HG03139 (cell line): ENCODE measurements at regions not wholly inside any gene's neighbourhood (a gene's known extent, or its start where the extent isn't known, plus 50 kb on each side); places are given as distances from the start of the nearest gene placed in this dataset.

Source experiments
- ATAC-seq: cut with Tn5 transposase; IDR thresholded peaks from one replicate; pipeline ENCODE4 v1.9.1; 2021; ENCODE audit not compliant: unreplicated experiment

DNA sequence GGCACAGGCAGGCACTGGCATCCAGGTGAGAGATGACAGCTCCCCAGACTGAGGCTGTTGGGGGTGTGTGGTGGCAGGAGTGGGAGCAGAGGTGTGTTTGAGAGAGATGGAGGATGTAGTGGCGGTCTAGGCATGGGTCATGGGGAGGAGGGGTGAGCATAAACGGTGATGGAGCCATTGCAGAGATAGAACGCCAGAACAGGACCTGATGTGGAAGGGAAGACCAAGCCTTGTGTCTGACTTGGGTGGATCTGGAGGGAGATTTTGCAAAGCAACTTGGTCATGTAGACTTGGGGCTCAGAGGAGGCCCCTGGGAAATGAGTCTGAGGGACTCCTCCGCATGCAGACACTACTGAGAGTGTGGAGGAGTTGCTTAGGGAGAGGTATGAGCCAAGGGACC, 50.0 kb upstream of the CLDN5 start:
- ATAC-seq = no peak

- ATAC-seq = no peak
These were observed 52.5 kb upstream of the CLDN5 start for GRCh38 chr22:19576460-19577421.

DNA sequence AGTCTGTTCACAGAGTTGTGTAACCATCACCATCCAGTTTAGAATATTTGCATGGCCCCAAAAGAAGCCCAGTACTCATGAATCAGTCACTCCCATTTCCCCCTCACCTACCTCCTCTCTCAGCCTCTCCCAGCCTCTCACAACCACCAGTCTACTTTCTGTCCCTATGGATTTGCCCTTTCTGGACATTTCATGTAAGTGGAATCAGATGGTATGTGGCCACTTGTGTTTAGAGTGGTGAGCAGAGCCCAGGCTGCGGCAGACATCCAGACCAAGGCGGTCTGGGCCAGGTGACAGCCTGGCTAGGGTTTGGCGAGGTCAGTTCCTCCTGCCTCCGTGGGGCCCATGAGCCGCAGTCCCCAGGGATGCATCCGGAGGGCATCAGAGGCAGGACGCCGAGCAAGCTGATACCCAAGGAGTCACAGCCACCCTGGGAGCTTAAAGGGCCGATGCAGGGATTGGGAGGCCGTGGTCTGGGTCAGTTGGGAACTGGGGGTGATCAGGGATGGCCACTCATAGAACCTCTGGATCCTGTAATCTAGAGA, 53.3 kb upstream of the CLDN5 start:
- ATAC-seq = no peak

DNA sequence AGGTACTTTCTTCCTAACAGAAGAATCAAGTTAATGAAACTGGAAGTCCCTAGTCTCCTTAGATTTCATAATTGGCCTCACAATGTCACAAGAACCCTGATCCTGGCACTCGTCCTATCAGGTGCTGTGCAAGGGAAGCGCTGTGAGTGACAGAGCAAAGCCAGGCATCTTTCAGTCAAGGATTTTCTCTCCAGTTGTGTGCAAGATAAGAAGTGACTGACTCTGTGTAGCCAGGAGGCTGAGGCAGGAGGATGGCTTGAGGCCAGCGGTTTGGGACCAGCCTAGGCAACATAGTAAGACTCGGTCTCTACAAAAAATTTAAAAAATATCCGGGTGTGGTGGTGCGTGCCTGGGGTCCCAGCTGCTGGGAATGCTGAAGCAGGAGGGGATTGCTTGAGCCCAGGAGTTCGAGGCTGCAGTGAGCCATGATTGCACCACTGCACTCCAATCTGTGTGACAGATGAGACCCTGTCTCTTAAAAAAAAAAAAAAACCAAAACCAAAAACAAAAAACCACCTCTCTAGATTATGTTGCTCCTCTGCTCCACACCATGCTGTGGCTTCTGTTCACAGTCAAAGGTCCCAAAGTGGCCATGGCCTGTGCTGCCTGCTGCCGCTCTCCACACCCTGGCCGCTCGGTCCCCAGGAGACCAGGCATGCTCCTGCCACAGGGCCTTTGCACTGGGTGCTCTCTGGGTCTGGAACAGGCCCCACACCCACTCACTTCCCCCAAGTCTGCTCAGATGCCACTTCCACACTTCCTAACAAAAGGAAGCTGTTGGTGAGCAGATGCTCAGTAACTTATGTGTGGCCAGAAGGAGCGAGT, 54.2 kb upstream of the CLDN5 start:
- ATAC-seq = no peak

DNA sequence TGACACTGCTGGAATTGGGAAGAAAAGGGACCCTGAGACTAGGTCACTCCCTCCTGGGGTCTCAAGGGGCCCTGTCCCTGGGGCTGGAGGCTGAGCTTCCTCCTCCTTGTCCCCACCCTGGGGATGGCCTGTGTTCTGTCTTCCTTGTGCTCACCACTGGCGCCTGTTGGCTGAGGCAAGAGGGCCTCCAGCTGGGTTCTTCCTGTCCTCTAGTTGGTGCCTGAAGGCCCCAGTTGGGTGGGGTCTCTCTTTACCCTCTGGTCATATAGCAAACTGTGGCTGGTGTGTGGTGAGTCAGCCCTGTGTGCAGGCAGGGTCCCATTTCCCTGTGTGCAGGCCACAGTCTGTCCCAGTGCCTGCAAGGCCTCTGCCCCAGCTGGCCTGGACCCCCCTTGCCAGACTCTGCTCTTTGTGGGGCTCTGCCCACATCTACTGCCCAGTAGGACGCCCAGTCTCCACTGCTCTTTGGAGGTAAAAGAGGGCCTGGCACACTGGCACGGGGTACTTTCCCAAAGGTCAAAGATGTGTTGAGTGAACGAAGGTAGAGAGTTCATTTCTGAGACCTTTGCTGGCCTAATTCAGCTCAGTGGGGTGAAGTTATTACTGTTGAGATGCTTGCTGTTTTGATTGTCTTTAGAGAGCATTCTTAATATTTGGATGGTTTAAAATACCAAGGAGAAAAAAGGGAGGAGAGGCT, 55.1 kb upstream of the CLDN5 start:
- no peak for ATAC-seq

DNA sequence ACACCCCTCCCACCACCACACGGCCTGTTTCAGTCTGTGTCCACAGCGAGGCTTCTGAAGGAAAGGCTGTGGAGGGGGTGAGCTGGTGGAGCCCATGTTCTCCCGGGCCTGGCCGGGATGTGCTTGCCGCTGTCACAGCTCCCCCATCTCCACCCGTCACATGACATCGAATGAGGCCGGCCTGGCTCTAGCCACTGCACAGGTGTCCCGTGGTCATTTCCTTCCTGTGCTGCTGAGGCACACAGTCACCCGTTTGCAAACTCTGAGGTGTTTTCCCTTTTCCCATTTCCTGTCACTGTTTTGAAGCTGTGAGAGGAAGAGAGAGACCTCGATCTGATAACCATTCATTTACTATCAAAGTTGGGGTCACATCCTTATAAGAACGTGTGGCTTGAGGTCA, 55.7 kb upstream of the CLDN5 start:
- ATAC-seq = no peak

GRCh38 chr22:19580291-19580890, 56.2 kb upstream of the CLDN5 start:
- no peak for ATAC-seq

DNA sequence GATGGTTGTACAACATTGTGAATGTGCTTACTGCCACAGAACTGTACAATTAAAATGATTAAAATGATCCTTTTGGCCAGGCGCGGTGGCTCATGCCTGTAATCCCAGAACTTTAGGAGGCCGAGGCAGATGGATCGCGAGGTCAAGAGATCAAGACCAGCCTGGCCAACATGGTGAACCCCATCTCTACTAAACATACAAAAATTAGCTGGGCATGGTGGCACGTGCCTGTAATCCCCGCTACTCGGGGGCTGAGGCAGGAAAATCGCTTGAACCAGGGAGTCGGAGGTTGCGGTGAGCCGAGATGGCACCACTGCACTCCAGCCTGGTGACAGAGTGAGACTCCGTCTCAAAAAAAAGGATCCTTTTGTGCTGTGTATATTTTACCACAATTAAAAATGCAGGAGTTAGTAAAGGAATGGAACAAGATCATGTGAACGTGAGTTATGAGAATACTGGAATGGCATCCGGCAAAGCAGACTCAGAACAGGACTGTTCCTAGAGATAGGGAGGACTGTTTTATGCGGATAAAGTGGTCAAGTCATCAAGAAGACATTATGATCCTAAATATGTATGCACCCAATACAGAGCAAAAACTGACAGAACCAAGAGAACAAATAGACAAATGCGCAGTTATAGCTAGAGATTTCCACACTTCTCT, 58.0 kb upstream of the CLDN5 start:
- ATAC-seq = no peak

DNA sequence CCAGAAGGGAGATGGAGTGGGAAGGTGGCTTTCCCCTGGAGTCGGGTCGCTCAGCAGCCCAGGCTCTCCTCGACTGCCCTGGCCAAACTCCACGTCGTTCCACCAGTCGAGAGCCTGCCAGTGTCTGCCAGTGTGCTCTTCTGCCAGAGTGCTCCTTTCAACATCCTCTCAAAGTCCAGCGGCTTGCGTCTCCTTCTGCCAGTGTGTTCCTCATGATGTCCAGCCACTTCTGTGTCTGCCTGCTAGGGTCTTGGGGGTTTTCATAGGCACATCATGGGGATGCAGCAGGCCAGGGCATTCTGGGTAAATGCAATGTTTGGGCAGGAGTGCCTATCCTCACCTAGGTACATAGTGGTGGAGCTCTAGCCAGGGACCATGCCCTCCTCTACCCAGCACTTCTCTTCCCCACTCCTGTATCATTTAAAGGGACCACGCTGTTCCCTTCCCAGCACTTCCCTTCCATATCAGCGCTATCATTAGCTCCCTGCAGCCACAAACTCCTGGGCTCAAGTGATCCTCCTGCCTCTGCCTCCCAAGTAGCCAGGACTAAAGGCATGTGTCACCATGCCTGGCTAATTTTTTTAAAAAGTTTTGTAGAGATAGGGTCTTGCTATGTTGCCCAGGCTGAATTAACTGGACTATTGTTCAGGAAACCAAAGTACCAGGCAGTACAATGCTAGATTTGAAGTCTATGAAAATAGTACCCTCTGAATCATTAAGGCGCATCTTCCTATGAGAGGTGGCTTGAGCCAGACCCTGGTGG, 62.9 kb upstream of the CLDN5 start:
- ATAC-seq = no peak

- no peak for ATAC-seq
These were observed 66.5 kb upstream of the CLDN5 start for GRCh38 chr22:19590696-19591095.

DNA sequence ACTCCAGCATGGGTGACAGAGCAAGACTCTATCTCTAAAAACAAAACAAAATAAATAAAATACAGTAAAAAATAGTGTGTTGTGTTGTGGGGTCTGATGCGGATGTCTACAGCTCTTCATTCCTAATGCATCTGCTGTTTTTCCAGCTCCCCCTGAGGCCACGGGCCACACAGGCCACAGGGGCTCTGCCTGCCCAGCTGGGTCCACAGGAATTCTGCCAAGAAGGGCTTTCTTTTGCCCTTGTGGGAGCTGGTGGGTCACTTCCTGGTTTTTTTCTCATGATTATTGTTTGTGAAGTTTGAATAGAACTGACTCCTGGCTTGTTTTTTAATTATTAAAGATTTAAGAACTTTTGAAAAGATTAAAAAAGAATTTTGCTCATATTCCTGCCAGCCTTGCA, 67.4 kb upstream of the CLDN5 start:
- ATAC-seq = no peak

GRCh38 chr22:19592464-19592863, 68.3 kb upstream of the CLDN5 start:
- ATAC-seq = no peak

DNA sequence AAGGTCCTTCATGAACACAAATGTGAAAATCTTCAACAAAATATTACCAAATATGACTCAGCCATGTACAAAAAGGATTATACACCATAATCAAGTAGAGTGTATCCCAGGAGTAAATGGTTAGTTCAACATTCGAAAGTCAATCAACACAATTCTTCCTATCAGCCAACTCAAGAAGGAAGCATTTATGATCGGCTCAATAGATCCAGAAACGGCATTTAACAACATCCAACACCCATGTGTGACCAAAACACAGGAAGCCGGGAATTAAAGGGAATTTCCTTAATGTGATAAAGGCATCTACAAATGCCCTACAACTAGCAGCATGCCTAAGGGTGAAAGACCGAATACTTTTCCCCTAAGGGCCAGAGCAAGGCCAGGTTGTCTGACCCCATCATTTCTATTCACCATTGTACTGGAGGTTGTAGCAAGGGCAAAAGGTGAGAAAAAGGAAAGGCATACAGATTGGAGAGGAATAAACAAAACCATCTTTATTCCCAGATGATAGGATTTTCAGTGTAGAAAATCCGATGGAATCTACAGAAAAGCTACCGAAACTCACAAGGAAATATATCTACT, 69.9 kb upstream of the CLDN5 start:
- ATAC-seq = no peak

DNA sequence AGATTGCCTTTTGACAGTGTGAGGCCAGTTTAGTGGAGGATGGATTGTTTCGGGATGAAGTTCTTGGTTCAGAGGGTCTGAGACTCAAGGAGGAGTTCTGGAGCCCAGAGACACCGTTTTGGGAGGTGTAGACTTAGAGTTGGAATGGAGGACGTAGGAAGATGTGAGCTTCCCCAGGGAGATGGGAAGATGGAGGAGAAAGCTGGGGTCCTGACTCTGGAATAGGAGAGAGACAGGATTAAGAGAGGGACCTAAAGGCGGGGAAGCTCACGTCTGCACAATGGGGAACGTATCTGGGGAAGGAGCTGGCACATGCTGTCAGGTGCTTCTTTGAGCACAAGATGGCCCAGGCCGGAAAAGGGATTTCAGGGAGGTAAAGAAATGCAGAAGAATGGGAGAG, 71.3 kb upstream of the CLDN5 start:
- no peak for ATAC-seq

DNA sequence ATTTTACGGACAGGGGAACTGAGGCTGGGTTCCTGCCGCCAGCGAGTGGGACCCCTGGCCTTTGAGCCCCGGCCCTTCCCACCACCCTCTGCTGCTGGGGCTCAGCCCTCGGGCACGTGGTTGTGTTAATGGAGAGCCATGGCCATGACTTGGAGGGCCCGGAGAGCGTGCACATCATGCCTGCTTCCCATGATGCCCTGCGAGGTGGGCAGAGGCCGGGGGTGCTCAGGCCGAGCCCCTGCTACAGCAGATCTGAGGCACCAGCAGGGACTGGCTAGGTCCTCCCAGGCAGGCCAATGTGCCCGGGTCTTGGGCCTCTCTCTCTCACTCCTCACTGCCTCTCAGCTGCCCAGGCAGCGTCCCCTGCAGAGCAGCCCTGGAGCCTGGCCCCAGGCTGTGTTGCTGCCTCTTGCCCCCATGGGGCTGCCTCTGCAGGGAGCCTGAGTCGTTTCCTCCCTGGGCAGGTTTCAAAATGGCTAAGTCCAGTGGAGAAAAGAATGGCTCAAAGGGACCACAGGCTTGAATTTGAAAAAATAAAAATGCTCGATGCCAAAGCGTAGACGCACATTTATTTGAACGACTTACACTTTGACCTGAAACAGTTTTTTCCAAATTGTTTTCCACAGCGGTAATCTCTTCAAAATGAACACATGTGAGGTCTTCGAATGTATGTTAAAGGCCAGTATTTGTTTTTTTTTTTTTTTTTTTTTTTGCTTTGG, 72.6 kb upstream of the CLDN5 start:
- no peak for ATAC-seq

GRCh38 chr22:19597399-19597735, 73.2 kb upstream of the CLDN5 start:
- ATAC-seq = no peak

GRCh38 chr22:19598054-19598855, 74.0 kb upstream of the CLDN5 start:
- ATAC-seq = no peak

DNA sequence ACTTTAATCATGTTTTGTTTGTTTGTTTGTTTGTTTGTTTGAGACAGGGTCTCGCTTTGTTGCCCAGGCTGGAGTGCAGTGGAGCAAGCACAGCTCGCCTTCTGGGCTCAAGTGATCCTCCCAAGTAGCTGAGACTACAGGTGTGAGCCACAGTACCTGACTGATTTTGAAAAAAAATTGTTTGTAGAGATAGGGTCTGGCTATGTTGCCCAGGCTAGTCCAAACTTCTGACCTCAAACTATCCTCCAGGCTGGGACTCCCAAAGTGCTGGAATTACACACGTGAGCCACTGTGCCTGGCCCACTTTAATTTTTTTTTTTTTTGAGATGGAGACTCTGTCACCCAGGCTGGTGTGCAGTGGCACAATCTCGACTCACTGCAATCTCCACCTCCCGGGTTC, 74.8 kb upstream of the CLDN5 start:
- ATAC-seq = no peak
